Kidney capillary endothelial cell (primary cell): ENCODE measurements at regions not wholly inside any gene's neighbourhood (a gene's known extent, or its start where the extent isn't known, plus 50 kb on each side); places are given as distances from the start of the nearest gene placed in this dataset.

ENCODE experiments used
- DNase-seq: peaks from one replicate; pipeline ENCODE4 v3.0.0-alpha.2; 2018; ENCODE audit warnings: low spot score

GRCh38 chr20:7346562-7346961, 579.1 kb downstream of the BMP2 start:
- no peak for DNase-seq

GRCh38 chr20:7347409-7347808, 579.9 kb downstream of the BMP2 start:
- DNase-seq, result no peak

GRCh38 chr20:7348253-7348652, 580.8 kb downstream of the BMP2 start:
- DNase-seq, result no peak

- DNase-seq, result no peak
Observed at GRCh38 chr20:7352165-7352564, 584.7 kb downstream of the BMP2 start.

GRCh38 chr20:7355051-7355450, 585.2 kb downstream of the HAO1 start:
- no peak for DNase-seq

GRCh38 chr20:7358670-7359069, 581.6 kb downstream of the HAO1 start:
- no peak for DNase-seq

- no peak for DNase-seq
Observed at GRCh38 chr20:7359739-7360138, 580.5 kb downstream of the HAO1 start.

- no peak for DNase-seq
Observed at GRCh38 chr20:7361321-7361720, 578.9 kb downstream of the HAO1 start.

GRCh38 chr20:7361931-7362330, 578.3 kb downstream of the HAO1 start:
- no peak for DNase-seq

GRCh38 chr20:7362601-7363000, 577.7 kb downstream of the HAO1 start:
- DNase-seq, result no peak

- no peak for DNase-seq
Observed at GRCh38 chr20:7366189-7366588, 574.1 kb downstream of the HAO1 start.

- no peak for DNase-seq
Observed at GRCh38 chr20:7371518-7372163, 568.6 kb downstream of the HAO1 start.

- peak; percentile 42 for DNase-seq
Observed at GRCh38 chr20:7375905-7376304, 564.4 kb downstream of the HAO1 start.

GRCh38 chr20:7378864-7379605, 561.2 kb downstream of the HAO1 start:
- no peak for DNase-seq

- DNase-seq, result no peak
Observed at GRCh38 chr20:7379621-7380220, 560.5 kb downstream of the HAO1 start.

GRCh38 chr20:7383216-7383615, 557.0 kb downstream of the HAO1 start:
- no peak for DNase-seq

GRCh38 chr20:7387638-7388193, 552.5 kb downstream of the HAO1 start:
- no peak for DNase-seq

- DNase-seq, result no peak
Observed at GRCh38 chr20:7389216-7389615, 551.0 kb downstream of the HAO1 start.

- peak; percentile 50 for DNase-seq
Observed at GRCh38 chr20:7392542-7393206, 547.6 kb downstream of the HAO1 start.

GRCh38 chr20:7399114-7399513, 541.1 kb downstream of the HAO1 start:
- DNase-seq, result peak; percentile 44

GRCh38 chr20:7399575-7399974, 540.7 kb downstream of the HAO1 start:
- DNase-seq, result peak; percentile 18

- no peak for DNase-seq
Observed at GRCh38 chr20:7406671-7407070, 533.6 kb downstream of the HAO1 start.

- no peak for DNase-seq
Observed at GRCh38 chr20:7410150-7410549, 530.1 kb downstream of the HAO1 start.
